OCI-LY7 (cell line): ENCODE measurements at regions not wholly inside any gene's neighbourhood (a gene's known extent, or its start where the extent isn't known, plus 50 kb on each side); places are given as distances from the start of the nearest gene placed in this dataset.

ENCODE experiments used
- BruUV-seq: library from RNA; stranded (reverse); fragments of 400-500 nt; replicated peaks from 2 replicates; lab custom pipeline; 2021; lab: Mats Ljungman, UMichigan
- CTCF ChIA-PET: fragments of 300-600 bp; sonication (Branson Sonifier 250); formaldehyde crosslinking; loops from one replicate; lab custom pipeline; 2022; ENCODE audit warnings: antibody characterized with exemption; ENCODE audit not compliant: unreplicated experiment; lab: Charles Lee
- POLR2A ChIA-PET: fragments of 300-600 bp; sonication (Branson Sonifier 250); formaldehyde crosslinking; loops from one replicate; lab custom pipeline; 2022; ENCODE audit warnings: antibody characterized with exemption; lab: Charles Lee
- DNase-seq: peaks from one replicate; pipeline ENCODE4 v3.0.0-alpha.2; 2015; ENCODE audit warnings: low spot score
- H2AFZ ChIP-seq: fragments of 200-600 bp; sonication (generic), shearing (Covaris generic); 2 replicates; pipeline ENCODE4 v1.6.1; 2014; ENCODE audit warnings: mild to moderate bottlenecking, antibody characterized with exemption, low read length, moderate library complexity
- H3K27ac ChIP-seq: fragments of 200-600 bp; sonication (generic); 2 replicates; pipeline ENCODE4 v1.5.1; 2014; ENCODE audit warnings: mixed run types, low read depth, mild to moderate bottlenecking, moderate library complexity, low read length, inconsistent platforms; ENCODE audit not compliant: poor library complexity, severe bottlenecking
- H3K36me3 ChIP-seq: fragments of 200-600 bp; sonication (generic); 2 replicates; pipeline ENCODE4 v1.6.1; 2014; ENCODE audit warnings: mild to moderate bottlenecking, antibody characterized with exemption, low read length, moderate library complexity, mixed read lengths; ENCODE audit not compliant: insufficient read depth
- H3K4me1 ChIP-seq: fragments of 200-600 bp; sonication (generic); 2 replicates; pipeline ENCODE4 v1.5.1; 2014; ENCODE audit warnings: mild to moderate bottlenecking, low read length; ENCODE audit not compliant: insufficient read depth, poor library complexity, severe bottlenecking
- H3K4me2 ChIP-seq: fragments of 200-600 bp; sonication (generic); 2 replicates; pipeline ENCODE4 v1.6.1; 2014; ENCODE audit warnings: mild to moderate bottlenecking, low read length
- H3K4me3 ChIP-seq: fragments of 200-600 bp; sonication (generic); 2 replicates; pipeline ENCODE4 v1.5.1; 2014; ENCODE audit warnings: mild to moderate bottlenecking, low read depth, low read length; ENCODE audit not compliant: poor library complexity, severe bottlenecking
- H3K79me2 ChIP-seq: fragments of 200-600 bp; sonication (generic); 2 replicates; pipeline ENCODE4 v1.6.1; 2016; ENCODE audit warnings: low read depth, mild to moderate bottlenecking, low read length, moderate library complexity, mixed read lengths; ENCODE audit not compliant: insufficient read depth
- H3K9me2 ChIP-seq: fragments of 200-600 bp; sonication (generic); 2 replicates; pipeline ENCODE4 v1.6.1; 2016; ENCODE audit warnings: mild to moderate bottlenecking, low read length, mixed read lengths; ENCODE audit not compliant: insufficient read depth
- H3K9me3 ChIP-seq: fragments of 200-600 bp; sonication (generic); 2 replicates; pipeline ENCODE4 v1.6.1; 2014; ENCODE audit warnings: mild to moderate bottlenecking, mixed run types, low read length, mixed read lengths
- H4K20me1 ChIP-seq: fragments of 200-600 bp; sonication (generic); 2 replicates; pipeline ENCODE4 v1.6.1; 2014; ENCODE audit warnings: mild to moderate bottlenecking, antibody characterized with exemption, low read length, moderate library complexity, mixed read lengths; ENCODE audit not compliant: insufficient read depth
- EZH2phosphoT487 ChIP-seq: fragments of 200-600 bp; sonication (generic); IDR thresholded peaks from 2 replicates; pipeline ENCODE4 v1.6.1; 2018; ENCODE audit warnings: low read depth, borderline replicate concordance, mild to moderate bottlenecking, mixed run types, antibody characterized with exemption, low read length, moderate library complexity, mixed read lengths
- intact Hi-C: fragments of 100-400 bp; cut with micrococcal nuclease; formaldehyde crosslinking; loops from one replicate; pipeline ENCODE4 v1.10.0; 2022; ENCODE audit not compliant: unreplicated experiment
- TF ChIP-seq, protein P1 (sequence below): fragments of 200-600 bp; sonication (generic); conservative IDR thresholded peaks from 2 replicates; pipeline ENCODE4 v1.5.1; 2014; ENCODE audit warnings: mild to moderate bottlenecking, antibody characterized with exemption, low read length, moderate library complexity, mixed read lengths

DNA sequence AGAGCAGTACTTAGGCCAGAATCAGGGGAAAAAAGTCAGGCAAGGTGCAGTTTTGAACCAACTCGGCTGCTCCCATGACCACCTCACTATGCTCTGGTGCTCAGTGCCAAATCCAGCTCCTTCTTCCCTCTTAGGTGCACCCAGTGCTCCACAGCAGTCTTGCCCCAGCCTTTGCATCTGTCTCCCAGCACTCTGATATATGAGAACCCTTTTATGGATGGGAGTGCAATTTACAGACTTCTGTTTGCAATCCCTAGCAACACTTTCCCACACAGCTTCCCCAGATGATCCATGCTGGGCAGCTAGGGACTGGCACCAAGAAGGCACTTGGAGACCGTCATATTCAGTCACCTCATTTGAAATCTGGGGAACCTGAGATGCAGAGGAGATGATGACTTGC is 267.9 kb upstream of the CCL2 start:
- Histone ChIP-seq H3K9me3 (no peaks in the 10 kb centered on the region), H3K4me2 (no peak overlapping the region), H3K36me3 (no peaks in the 10 kb centered on the region), H3K9me2 (no peaks in the 10 kb centered on the region), H2AFZ (no peak overlapping the region), H4K20me1 (no peaks in the 10 kb centered on the region), H3K27ac (no peak overlapping the region), H3K79me2 (no peaks in the 10 kb centered on the region), H3K4me3 (no peak overlapping the region), H3K4me1 (no peaks in the 10 kb centered on the region)
- BruUV-seq, result no TSS peak
- CTCF ChIA-PET, result no interaction called here
- no peak for TF ChIP-seq EZH2phosphoT487
- TF ChIP-seq, protein P1, sequence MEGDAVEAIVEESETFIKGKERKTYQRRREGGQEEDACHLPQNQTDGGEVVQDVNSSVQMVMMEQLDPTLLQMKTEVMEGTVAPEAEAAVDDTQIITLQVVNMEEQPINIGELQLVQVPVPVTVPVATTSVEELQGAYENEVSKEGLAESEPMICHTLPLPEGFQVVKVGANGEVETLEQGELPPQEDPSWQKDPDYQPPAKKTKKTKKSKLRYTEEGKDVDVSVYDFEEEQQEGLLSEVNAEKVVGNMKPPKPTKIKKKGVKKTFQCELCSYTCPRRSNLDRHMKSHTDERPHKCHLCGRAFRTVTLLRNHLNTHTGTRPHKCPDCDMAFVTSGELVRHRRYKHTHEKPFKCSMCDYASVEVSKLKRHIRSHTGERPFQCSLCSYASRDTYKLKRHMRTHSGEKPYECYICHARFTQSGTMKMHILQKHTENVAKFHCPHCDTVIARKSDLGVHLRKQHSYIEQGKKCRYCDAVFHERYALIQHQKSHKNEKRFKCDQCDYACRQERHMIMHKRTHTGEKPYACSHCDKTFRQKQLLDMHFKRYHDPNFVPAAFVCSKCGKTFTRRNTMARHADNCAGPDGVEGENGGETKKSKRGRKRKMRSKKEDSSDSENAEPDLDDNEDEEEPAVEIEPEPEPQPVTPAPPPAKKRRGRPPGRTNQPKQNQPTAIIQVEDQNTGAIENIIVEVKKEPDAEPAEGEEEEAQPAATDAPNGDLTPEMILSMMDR, result no peak
- POLR2A ChIA-PET, result no interaction called here
- intact Hi-C loops, result no loop called here
- DNase-seq, result no peak

DNA sequence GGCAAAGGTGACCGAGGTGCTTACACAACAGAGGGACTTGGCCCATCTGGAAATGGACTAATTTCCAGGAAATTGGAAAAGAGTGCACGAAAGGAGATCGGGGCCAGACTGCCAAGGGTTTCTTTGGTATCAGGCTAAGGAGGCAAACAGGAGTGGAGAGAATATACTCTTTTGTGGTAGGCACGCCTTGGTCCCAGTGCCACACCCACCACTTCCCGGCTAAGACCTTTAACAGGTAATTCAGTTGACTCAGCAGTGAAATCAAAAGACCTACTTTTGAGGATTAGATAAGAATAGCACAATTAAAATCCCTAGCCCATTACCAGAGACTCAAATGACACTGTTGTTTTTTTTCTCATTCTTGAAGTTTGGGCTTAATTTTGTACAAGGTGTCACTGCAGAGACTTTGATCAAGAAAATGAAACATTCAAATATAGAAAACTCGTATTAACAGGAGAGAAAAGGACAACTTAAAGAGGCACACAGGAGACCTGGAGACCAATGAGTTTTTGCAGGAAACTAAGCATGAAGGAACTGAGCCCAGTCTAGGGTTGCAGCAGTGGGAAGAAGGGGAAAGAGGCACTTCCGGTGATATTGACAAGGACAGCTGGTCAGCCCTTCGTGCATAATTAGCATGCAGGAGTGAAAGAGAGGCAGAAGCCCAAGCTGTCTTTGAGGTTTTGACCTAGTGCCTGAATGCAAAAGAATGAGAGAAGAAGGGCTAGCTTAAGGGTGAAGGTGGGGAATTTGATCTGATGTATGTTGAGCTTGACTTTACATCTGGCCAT is 265.5 kb upstream of the CCL2 start:
- ChIA-PET CTCF (no interaction called here), POLR2A (no interaction called here)
- no TSS peak for BruUV-seq
- intact Hi-C loops, result no loop called here
- Histone ChIP-seq H3K9me2 (no peaks in the 10 kb centered on the region), H3K36me3 (no peaks in the 10 kb centered on the region), H3K4me3 (no peak overlapping the region), H3K4me2 (no peak overlapping the region), H3K9me3 (no peaks in the 10 kb centered on the region), H3K27ac (no peak overlapping the region), H4K20me1 (no peaks in the 10 kb centered on the region), H2AFZ (no peak overlapping the region), H3K79me2 (no peaks in the 10 kb centered on the region), H3K4me1 (no peaks in the 10 kb centered on the region)
- no peak for DNase-seq
- TF ChIP-seq EZH2phosphoT487, result no peak
- TF ChIP-seq, protein P1, result no peak

DNA sequence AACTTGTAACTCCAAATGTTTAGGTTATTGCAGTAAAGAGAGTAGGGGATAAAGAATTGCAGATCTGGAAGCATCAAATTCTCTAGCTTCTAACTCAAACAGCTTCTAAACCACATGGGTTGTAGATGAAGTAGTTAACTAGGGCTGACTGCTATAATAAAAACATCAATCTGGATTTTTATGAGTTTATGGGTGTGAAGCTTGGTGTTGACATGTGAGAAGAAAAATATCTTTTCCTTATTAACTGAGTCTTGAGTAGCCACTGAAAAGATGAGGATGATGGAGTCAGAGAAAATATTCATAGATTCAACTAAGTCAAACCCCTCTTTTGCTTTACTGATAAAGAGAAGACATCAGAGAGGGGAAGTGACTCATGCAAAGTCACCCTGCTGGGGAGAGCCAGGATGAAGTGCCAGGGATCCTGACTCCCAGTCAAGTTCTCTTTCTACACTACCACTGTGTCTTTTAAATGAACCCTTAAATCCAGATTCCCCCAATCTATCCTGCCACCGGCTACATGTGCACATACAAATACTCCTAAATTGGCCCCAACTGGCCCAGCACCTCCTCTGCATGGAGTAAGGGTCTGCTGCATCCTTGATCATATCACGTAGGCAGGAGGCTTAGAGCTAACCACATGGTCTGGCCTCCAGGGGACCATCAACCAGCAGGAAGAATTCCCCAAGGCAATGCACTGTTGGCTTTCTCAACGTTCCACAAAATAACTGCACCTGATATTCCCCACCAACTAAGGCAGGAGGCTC is 264.0 kb upstream of the CCL2 start:
- BruUV-seq, result no TSS peak
- Histone ChIP-seq H3K36me3 (no peaks in the 10 kb centered on the region), H3K4me3 (no peak overlapping the region), H3K27ac (no peak overlapping the region), H4K20me1 (no peaks in the 10 kb centered on the region), H2AFZ (no peak overlapping the region), H3K4me2 (no peak overlapping the region), H3K9me2 (no peaks in the 10 kb centered on the region), H3K79me2 (no peaks in the 10 kb centered on the region), H3K4me1 (no peaks in the 10 kb centered on the region), H3K9me3 (no peaks in the 10 kb centered on the region)
- POLR2A ChIA-PET, result no interaction called here
- CTCF ChIA-PET, result no interaction called here
- no peak for TF ChIP-seq EZH2phosphoT487
- TF ChIP-seq, protein P1, result no peak
- intact Hi-C loops, result no loop called here
- DNase-seq, result no peak
